ENCODE measurements at regions not wholly inside any gene's neighbourhood (a gene's known extent, or its start where the extent isn't known, plus 50 kb on each side); places are given as distances from the start of the nearest gene placed in this dataset.

DNA sequence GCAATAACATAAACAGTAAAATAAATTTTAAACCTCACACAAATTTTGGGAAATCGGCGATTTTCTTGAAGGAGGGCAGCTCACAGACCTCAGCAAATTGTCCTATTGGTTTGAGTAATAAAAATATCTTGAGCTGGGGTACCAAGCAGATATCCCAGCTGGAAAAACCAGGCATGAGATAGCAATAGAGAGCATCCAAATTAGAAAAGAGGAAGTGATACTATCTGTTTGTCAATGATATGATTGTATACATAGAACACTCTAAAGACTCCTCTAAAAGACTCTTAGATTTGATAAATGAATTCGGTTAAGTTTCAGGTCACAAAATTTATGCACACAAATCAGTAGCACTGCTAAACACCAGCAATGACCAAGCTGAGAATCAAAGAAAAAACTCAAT lies 90.5 kb upstream of the ACTRT1 start:
- no peaks in the 10 kb centered on the region for H3K9me3 ChIP-seq (ENCODE audit: control insufficient read depth, insufficient read depth, low read length)
- no peak for DNase-seq (ENCODE audit: low read depth in 4 of 6, low spot score in 6 of 6)
- H3K36me3 ChIP-seq (ENCODE audit: control insufficient read depth, insufficient read depth, low read length): no peaks in the 10 kb centered on the region
- WGBS (ENCODE audit: insufficient coverage): no CpG with 5 or more reads among the region's 3 CpGs
- no peak overlapping the region for H3K27ac ChIP-seq (ENCODE audit: low read depth, low read length)
- no peak overlapping the region for H3K4me3 ChIP-seq (ENCODE audit: low read depth, low read length)
- no peaks in the 10 kb centered on the region for H3K27me3 ChIP-seq (ENCODE audit: control insufficient read depth, insufficient read depth, low read length)
- no peaks in the 10 kb centered on the region for H3K4me1 ChIP-seq (ENCODE audit: control insufficient read depth, insufficient read depth, low read length)

GRCh38 chrX:128106630-128107029 lies 54.4 kb upstream of the ACTRT1 start:
- no peaks in the 10 kb centered on the region for H3K9me3 ChIP-seq (ENCODE audit: control insufficient read depth, insufficient read depth, low read length)
- no peak overlapping the region for H3K27ac ChIP-seq (ENCODE audit: low read depth, low read length)
- DNase-seq (ENCODE audit: low read depth in 4 of 6, low spot score in 6 of 6): peak in 2 of 6 donors; percentile 3 to 6
- no peak overlapping the region for H3K4me3 ChIP-seq (ENCODE audit: low read depth, low read length)
- 0% methylated on average over 1 of the region's 1 CpG for WGBS (ENCODE audit: insufficient coverage)
- no peaks in the 10 kb centered on the region for H3K36me3 ChIP-seq (ENCODE audit: control insufficient read depth, insufficient read depth, low read length)
- no peaks in the 10 kb centered on the region for H3K4me1 ChIP-seq (ENCODE audit: control insufficient read depth, insufficient read depth, low read length)
- no peaks in the 10 kb centered on the region for H3K27me3 ChIP-seq (ENCODE audit: control insufficient read depth, insufficient read depth, low read length)

DNA sequence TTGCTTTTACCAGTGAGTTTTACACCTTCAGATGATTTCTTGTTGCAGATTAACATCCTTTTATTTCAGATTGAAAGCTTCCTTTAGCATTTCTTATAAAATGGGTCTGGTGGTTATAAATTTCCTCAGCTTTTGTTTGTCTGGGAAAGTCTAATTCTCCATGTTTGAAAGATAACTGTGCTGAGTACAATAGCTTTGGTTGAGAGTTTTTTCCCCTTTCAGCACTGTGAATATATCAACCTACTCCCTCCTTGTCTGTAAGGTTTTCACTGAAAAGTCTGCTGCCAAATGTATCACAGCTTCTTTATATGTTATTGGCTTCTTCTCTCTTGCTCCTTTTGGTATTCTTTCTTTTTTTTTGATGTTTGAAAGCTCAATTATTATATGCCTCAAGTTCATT lies 53.5 kb upstream of the ACTRT1 start:
- H3K4me1 ChIP-seq (ENCODE audit: control insufficient read depth, insufficient read depth, low read length): no peaks in the 10 kb centered on the region
- no peak overlapping the region for H3K4me3 ChIP-seq (ENCODE audit: low read depth, low read length)
- H3K27me3 ChIP-seq (ENCODE audit: control insufficient read depth, insufficient read depth, low read length): no peaks in the 10 kb centered on the region
- peak in 4 of 6 donors; percentile 1 to 26 (median 11) for DNase-seq (ENCODE audit: low read depth in 4 of 6, low spot score in 6 of 6)
- no peaks in the 10 kb centered on the region for H3K9me3 ChIP-seq (ENCODE audit: control insufficient read depth, insufficient read depth, low read length)
- no peaks in the 10 kb centered on the region for H3K36me3 ChIP-seq (ENCODE audit: control insufficient read depth, insufficient read depth, low read length)
- H3K27ac ChIP-seq (ENCODE audit: low read depth, low read length): no peak overlapping the region
